ENCODE measurements at regions not wholly inside any gene's neighbourhood (a gene's known extent, or its start where the extent isn't known, plus 50 kb on each side); places are given as distances from the start of the nearest gene placed in this dataset.

DNA sequence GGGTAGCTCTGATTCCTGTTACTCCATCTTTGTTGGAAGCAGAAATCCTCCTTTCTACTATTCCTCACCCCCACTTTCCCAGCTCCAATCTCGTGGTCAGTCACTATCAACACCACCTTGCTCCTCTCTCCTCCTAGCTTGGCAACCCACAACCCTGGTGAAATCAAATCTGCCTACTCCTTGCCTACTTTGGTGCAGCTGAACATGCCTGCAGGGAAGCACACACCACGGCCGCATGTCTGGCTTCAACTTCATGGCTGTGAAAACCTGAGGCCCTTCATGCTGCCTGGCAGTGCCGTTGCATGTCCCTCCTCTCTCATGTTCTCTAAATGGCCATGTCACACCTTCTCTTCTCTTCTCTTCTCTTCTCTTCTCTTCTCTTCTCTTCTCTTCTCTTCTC lies 112.4 kb upstream of the FOXA2 start:
- intact Hi-C loops (cut with DNase I) = no loop called here
- TF ChIP-seq, protein P1, sequence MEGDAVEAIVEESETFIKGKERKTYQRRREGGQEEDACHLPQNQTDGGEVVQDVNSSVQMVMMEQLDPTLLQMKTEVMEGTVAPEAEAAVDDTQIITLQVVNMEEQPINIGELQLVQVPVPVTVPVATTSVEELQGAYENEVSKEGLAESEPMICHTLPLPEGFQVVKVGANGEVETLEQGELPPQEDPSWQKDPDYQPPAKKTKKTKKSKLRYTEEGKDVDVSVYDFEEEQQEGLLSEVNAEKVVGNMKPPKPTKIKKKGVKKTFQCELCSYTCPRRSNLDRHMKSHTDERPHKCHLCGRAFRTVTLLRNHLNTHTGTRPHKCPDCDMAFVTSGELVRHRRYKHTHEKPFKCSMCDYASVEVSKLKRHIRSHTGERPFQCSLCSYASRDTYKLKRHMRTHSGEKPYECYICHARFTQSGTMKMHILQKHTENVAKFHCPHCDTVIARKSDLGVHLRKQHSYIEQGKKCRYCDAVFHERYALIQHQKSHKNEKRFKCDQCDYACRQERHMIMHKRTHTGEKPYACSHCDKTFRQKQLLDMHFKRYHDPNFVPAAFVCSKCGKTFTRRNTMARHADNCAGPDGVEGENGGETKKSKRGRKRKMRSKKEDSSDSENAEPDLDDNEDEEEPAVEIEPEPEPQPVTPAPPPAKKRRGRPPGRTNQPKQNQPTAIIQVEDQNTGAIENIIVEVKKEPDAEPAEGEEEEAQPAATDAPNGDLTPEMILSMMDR (IDR thresholded peaks at IDR 0.05) = no peak
- TF ChIP-seq POLR2AphosphoS5 (IDR thresholded peaks at IDR 0.05) (no peak), EP300 (IDR thresholded peaks at IDR 0.05) (no peak), POLR2A (IDR thresholded peaks at IDR 0.05; ENCODE audit: low read depth) (no peak)

DNA sequence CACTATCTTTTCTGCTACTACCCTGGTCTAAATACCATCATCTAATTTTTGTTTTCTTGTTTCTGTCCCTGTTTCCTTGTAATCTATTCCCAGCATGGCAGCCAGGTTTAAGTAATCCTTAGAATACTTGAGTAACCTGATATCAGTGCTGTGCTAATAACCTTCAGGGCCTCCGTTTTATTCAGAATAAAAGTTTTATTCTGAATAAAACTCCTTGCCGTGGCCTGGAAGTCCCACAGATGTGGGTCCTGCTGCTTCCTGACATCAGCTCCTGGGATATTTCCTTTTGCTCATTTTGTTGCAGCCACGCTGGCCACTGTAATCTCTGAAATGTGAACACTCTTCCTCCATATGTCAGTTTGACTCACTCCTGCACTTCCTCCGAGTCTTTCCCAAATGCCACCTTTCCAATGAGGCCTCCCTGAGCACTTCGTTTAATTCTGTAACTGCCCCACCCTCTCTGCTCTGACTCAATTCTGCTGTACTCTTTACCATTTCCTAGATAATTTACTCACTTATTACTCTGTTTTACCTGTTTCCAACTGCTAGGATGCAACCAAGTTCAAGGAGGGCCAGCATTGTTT lies 114.0 kb upstream of the FOXA2 start:
- H3K4me3 ChIP-seq = no peak overlapping the region
- intact Hi-C loops (cut with DNase I) = no loop called here
- no peaks in the 10 kb centered on the region for H3K36me3 ChIP-seq
- DNase-seq (ENCODE audit: extremely low spot score) = peak; percentile 79
- no peaks in the 10 kb centered on the region for H3K27me3 ChIP-seq
- H3K27ac ChIP-seq (replicated peaks in 1 of 4) = no peak overlapping the region
- peaks cover 0 to 11% (median 4%) of the 10 kb centered on the region in 4 donors for H3K9me3 ChIP-seq
- TF ChIP-seq POLR2A (IDR thresholded peaks at IDR 0.05; ENCODE audit: low read depth) = no peak
- no peak for TF ChIP-seq EP300 (IDR thresholded peaks at IDR 0.05)
- TF ChIP-seq POLR2AphosphoS5 (IDR thresholded peaks at IDR 0.05) = no peak
- TF ChIP-seq, protein P1 (IDR thresholded peaks at IDR 0.05) = no peak
- 85% methylated on average over 5 of the region's 5 CpGs for whole genome bisulfite sequencing
- H3K4me1 ChIP-seq = peaks cover 0 to 14% (median 10%) of the 10 kb centered on the region in 4 donors

More for the DNA sequence above, 112.4 kb upstream of the FOXA2 start:
- no peaks in the 10 kb centered on the region for H3K36me3 ChIP-seq
- no peak overlapping the region for H3K27ac ChIP-seq (replicated peaks in 1 of 4)
- peak; percentile 86 for DNase-seq (ENCODE audit: extremely low spot score)
- H3K4me3 ChIP-seq = no peak overlapping the region
- 84% methylated on average over 4 of the region's 4 CpGs for WGBS
- H3K27me3 ChIP-seq = no peaks in the 10 kb centered on the region
- peaks cover 0 to 18% (median 15%) of the 10 kb centered on the region in 4 donors for H3K4me1 ChIP-seq
- H3K9me3 ChIP-seq = peaks cover 0 to 8% (median 2%) of the 10 kb centered on the region in 4 donors

DNA sequence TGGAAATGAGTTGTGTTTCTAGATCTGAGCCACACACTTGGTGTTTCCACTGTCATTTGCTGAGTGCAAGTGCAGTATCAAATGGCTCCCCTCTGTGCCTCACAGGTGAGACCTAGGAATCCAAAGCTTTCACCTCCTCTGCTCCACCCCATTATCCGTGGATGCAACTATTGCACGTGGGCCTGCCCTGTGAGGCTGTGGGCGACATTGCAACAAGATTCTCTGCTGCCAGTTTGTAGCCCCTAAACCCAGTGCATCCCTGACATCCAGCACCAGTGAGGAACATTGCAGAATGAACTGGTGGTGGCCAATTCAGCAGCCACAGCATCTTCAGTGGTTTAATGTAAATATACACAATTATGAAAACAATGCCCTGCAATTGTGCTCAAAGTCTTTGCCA lies 115.0 kb upstream of the FOXA2 start:
- WGBS = 88% methylated on average over 3 of the region's 3 CpGs
- DNase-seq (ENCODE audit: extremely low spot score) = peak; percentile 81
- Histone ChIP-seq H3K36me3 (no peaks in the 10 kb centered on the region), H3K4me1 (peaks cover 0 to 14% (median 10%) of the 10 kb centered on the region in 4 donors), H3K27ac (replicated peaks in 1 of 4) (no peak overlapping the region), H3K4me3 (no peak overlapping the region), H3K27me3 (no peaks in the 10 kb centered on the region), H3K9me3 (peaks cover 0 to 12% (median 6%) of the 10 kb centered on the region in 4 donors)
- TF ChIP-seq, protein P1 (IDR thresholded peaks at IDR 0.05) = no peak
- TF ChIP-seq POLR2AphosphoS5 (IDR thresholded peaks at IDR 0.05) = no peak
- TF ChIP-seq POLR2A (IDR thresholded peaks at IDR 0.05; ENCODE audit: low read depth) = no peak
- no peak for TF ChIP-seq EP300 (IDR thresholded peaks at IDR 0.05)
- intact Hi-C loops (cut with DNase I) = no loop called here

DNA sequence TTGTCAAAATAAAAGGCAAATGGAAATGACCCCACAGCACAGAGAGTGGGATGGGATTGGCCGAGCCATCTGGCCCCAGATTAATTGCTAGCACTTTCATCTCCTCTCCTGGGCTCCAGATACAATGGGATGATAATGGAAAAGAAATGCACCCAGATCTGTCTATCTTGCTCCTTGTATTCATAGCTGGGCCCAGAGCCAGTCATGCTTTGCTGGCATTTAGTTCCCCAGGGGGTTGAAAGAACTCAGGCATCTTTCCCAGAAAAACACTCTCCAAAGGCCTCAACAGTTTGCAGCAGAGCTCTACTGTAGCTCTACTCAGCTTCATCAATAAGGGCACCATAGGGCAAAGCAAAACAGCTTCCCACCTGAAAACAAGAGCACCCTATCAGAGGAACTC lies 116.0 kb upstream of the FOXA2 start:
- Histone ChIP-seq H3K9me3 (peaks cover 0 to 17% (median 10%) of the 10 kb centered on the region in 4 donors), H3K36me3 (no peaks in the 10 kb centered on the region), H3K27ac (replicated peaks in 1 of 4) (no peak overlapping the region), H3K27me3 (no peaks in the 10 kb centered on the region), H3K4me3 (no peak overlapping the region), H3K4me1 (peaks cover 0 to 14% (median 10%) of the 10 kb centered on the region in 4 donors)
- 40% methylated on average over 1 of the region's 1 CpG for WGBS
- TF ChIP-seq, protein P1 (IDR thresholded peaks at IDR 0.05) = no peak
- TF ChIP-seq POLR2AphosphoS5 (IDR thresholded peaks at IDR 0.05) (no peak), POLR2A (IDR thresholded peaks at IDR 0.05; ENCODE audit: low read depth) (no peak), EP300 (IDR thresholded peaks at IDR 0.05) (no peak)
- DNase-seq (ENCODE audit: extremely low spot score) = no peak
- intact Hi-C loops (cut with DNase I) = no loop called here
